H1 (cell line): ENCODE measurements at regions not wholly inside any gene's neighbourhood (a gene's known extent, or its start where the extent isn't known, plus 50 kb on each side); places are given as distances from the start of the nearest gene placed in this dataset.

Experiments
- ATF3 ChIP-seq: IDR thresholded peaks from 2 replicates; pipeline ENCODE4 v1.6.1; 2011; ENCODE audit warnings: low read depth, mild to moderate bottlenecking, low read length; ENCODE audit not compliant: insufficient read depth
- CBX8 ChIP-seq: fragments of 300-800, 300-1000 bp; sonication (generic); IDR thresholded peaks from 2 replicates; pipeline ENCODE4 v1.7.1; 2016; ENCODE audit warnings: low read depth, low read length, borderline replicate concordance
- CHD2 ChIP-seq: IDR thresholded peaks from 2 replicates; pipeline ENCODE4 v1.6.1; 2012; ENCODE audit warnings: low read length, improper control_type of control experiment
- CTCF ChIP-seq, 3 experiments: IDR thresholded peaks; 1 replicate in 2 of 3; 2 replicates in 1 of 3; pipeline versions ENCODE4 v1.5.1 to v1.6.1; 2011; ENCODE audit warnings: low read length in 3 of 3, mild to moderate bottlenecking in 3 of 3, inconsistent platforms in 2 of 3, low read depth in 1 of 3, moderate library complexity in 1 of 3; ENCODE audit not compliant: insufficient read depth in 1 of 3; ENCODE audit errors: control extremely low read depth in 1 of 3
- EP300 ChIP-seq, 2 experiments: IDR thresholded peaks; 1 replicate in 1 of 2; 2 replicates in 1 of 2; pipeline ENCODE4 v1.6.1; 2011 to 2012; ENCODE audit warnings: low read depth in 2 of 2, low read length in 2 of 2, mild to moderate bottlenecking in 2 of 2, borderline replicate concordance in 1 of 2, inconsistent platforms in 1 of 2, moderate library complexity in 1 of 2
- EZH2 ChIP-seq: fragments of 200-600 bp; sonication (generic); IDR thresholded peaks from 2 replicates; pipeline ENCODE4 v1.7.1; 2012; ENCODE audit warnings: low read depth, mild to moderate bottlenecking, moderate library complexity, low read length, inconsistent platforms; ENCODE audit not compliant: severe bottlenecking
- POLR2A ChIP-seq, 2 experiments: IDR thresholded peaks; 1 replicate in 1 of 2; 2 replicates in 1 of 2; pipeline ENCODE4 v1.6.1; 2011; ENCODE audit warnings: low read depth in 2 of 2, low read length in 2 of 2, mild to moderate bottlenecking in 2 of 2; ENCODE audit errors: control extremely low read depth in 1 of 2
- RXRA ChIP-seq: IDR thresholded peaks from 2 replicates; pipeline ENCODE4 v1.6.1; 2011; ENCODE audit warnings: low read depth, mild to moderate bottlenecking, low read length, moderate library complexity; ENCODE audit not compliant: insufficient read depth
- USF2 ChIP-seq: IDR thresholded peaks from 2 replicates; pipeline ENCODE4 v1.6.1; 2011; ENCODE audit warnings: low read length, improper control_type of control experiment
- YY1 ChIP-seq: IDR thresholded peaks from 2 replicates; pipeline ENCODE4 v1.6.1; 2011; ENCODE audit warnings: low read depth, mild to moderate bottlenecking, low read length
- ZNF274 ChIP-seq: IDR thresholded peaks from 2 replicates; pipeline ENCODE4 v1.7.0; 2012; ENCODE audit warnings: low read length, borderline replicate concordance; ENCODE audit errors: extremely low read depth

GRCh38 chr16:54805648-54806047, 125.0 kb upstream of the IRX5 start:
- no peak for TF ChIP-seq CTCF (IDR thresholded peaks at IDR 0.05; ENCODE audit: control extremely low read depth in 1 of 3, insufficient read depth in 1 of 3, low read depth in 1 of 3, low read length in 3 of 3)
- no peak for TF ChIP-seq RXRA
- no peak for TF ChIP-seq EZH2
- TF ChIP-seq CBX8: no peak
- TF ChIP-seq POLR2A (IDR thresholded peaks at IDR 0.05; ENCODE audit: control extremely low read depth in 1 of 2, low read depth in 2 of 2, low read length in 2 of 2): no peak
- no peak for TF ChIP-seq EP300 (IDR thresholded peaks at IDR 0.05; ENCODE audit: borderline replicate concordance in 1 of 2, low read depth in 2 of 2, low read length in 2 of 2)
- no peak for TF ChIP-seq CHD2
- no peak for TF ChIP-seq ATF3
- no peak for TF ChIP-seq ZNF274
- TF ChIP-seq YY1: no peak
- TF ChIP-seq USF2: no peak
